ENCODE measurements at regions not wholly inside any gene's neighbourhood (a gene's known extent, or its start where the extent isn't known, plus 50 kb on each side); places are given as distances from the start of the nearest gene placed in this dataset.

GRCh38 chr9:89655990-89656657, 51.3 kb downstream of the GADD45G start:
- intact Hi-C loops (cut with micrococcal nuclease), result no loop called here
- H3K4me1 Mint-ChIP-seq (ENCODE audit: low read depth), result peaks cover 80% of the 10 kb centered on the region
- peak overlapping the region; percentile 74 for H3K27ac Mint-ChIP-seq
- no peaks in the 10 kb centered on the region for H3K36me3 Mint-ChIP-seq (ENCODE audit: low read depth)
- H3K9me3 Mint-ChIP-seq, result no peaks in the 10 kb centered on the region
- H3K27me3 Mint-ChIP-seq, result peaks cover 27% of the 10 kb centered on the region
- H3K4me3 Mint-ChIP-seq, result no peak overlapping the region

- Mint-ChIP-seq H3K27ac (no peak overlapping the region), H3K4me3 (no peak overlapping the region), H3K4me1 (ENCODE audit: low read depth) (peaks cover 87% of the 10 kb centered on the region), H3K27me3 (peaks cover 23% of the 10 kb centered on the region), H3K36me3 (ENCODE audit: low read depth) (no peaks in the 10 kb centered on the region), H3K9me3 (no peaks in the 10 kb centered on the region)
- intact Hi-C loops (cut with micrococcal nuclease), result no loop called here
Measured at GRCh38 chr9:89657295-89657694, 52.5 kb downstream of the GADD45G start.

GRCh38 chr9:89657765-89658164, 53.0 kb downstream of the GADD45G start:
- H3K27ac Mint-ChIP-seq, result no peak overlapping the region
- H3K9me3 Mint-ChIP-seq, result no peaks in the 10 kb centered on the region
- H3K27me3 Mint-ChIP-seq, result peaks cover 21% of the 10 kb centered on the region
- H3K36me3 Mint-ChIP-seq (ENCODE audit: low read depth), result no peaks in the 10 kb centered on the region
- peaks cover 92% of the 10 kb centered on the region for H3K4me1 Mint-ChIP-seq (ENCODE audit: low read depth)
- intact Hi-C loops (cut with micrococcal nuclease), result no loop called here
- no peak overlapping the region for H3K4me3 Mint-ChIP-seq

GRCh38 chr9:89658401-89658800, 53.6 kb downstream of the GADD45G start:
- intact Hi-C loops (cut with micrococcal nuclease), result no loop called here
- Mint-ChIP-seq H3K9me3 (no peaks in the 10 kb centered on the region), H3K4me1 (ENCODE audit: low read depth) (peaks cover 98% of the 10 kb centered on the region), H3K4me3 (no peak overlapping the region), H3K27ac (peak overlapping the region; percentile 94), H3K36me3 (ENCODE audit: low read depth) (no peaks in the 10 kb centered on the region), H3K27me3 (peaks cover 21% of the 10 kb centered on the region)

GRCh38 chr9:89658931-89659330, 54.1 kb downstream of the GADD45G start:
- intact Hi-C loops (cut with micrococcal nuclease), result no loop called here
- Mint-ChIP-seq H3K27ac (peak overlapping the region; percentile 94), H3K36me3 (ENCODE audit: low read depth) (no peaks in the 10 kb centered on the region), H3K4me3 (no peak overlapping the region), H3K27me3 (peaks cover 20% of the 10 kb centered on the region), H3K4me1 (ENCODE audit: low read depth) (peaks cover 98% of the 10 kb centered on the region), H3K9me3 (no peaks in the 10 kb centered on the region)

GRCh38 chr9:89659473-89659872, 54.7 kb downstream of the GADD45G start:
- no peak overlapping the region for H3K4me3 Mint-ChIP-seq
- H3K9me3 Mint-ChIP-seq, result no peaks in the 10 kb centered on the region
- peak overlapping the region; percentile 94 for H3K27ac Mint-ChIP-seq
- peaks cover 95% of the 10 kb centered on the region for H3K4me1 Mint-ChIP-seq (ENCODE audit: low read depth)
- no peaks in the 10 kb centered on the region for H3K36me3 Mint-ChIP-seq (ENCODE audit: low read depth)
- peaks cover 18% of the 10 kb centered on the region for H3K27me3 Mint-ChIP-seq
- intact Hi-C loops (cut with micrococcal nuclease), result no loop called here

GRCh38 chr9:89659891-89660685, 55.3 kb downstream of the GADD45G start:
- H3K36me3 Mint-ChIP-seq (ENCODE audit: low read depth), result no peaks in the 10 kb centered on the region
- H3K9me3 Mint-ChIP-seq, result no peaks in the 10 kb centered on the region
- peaks cover 12% of the 10 kb centered on the region for H3K27me3 Mint-ChIP-seq
- peak overlapping the region; percentile 2 for H3K4me3 Mint-ChIP-seq
- peak overlapping the region; percentile 94 for H3K27ac Mint-ChIP-seq
- peaks cover 94% of the 10 kb centered on the region for H3K4me1 Mint-ChIP-seq (ENCODE audit: low read depth)
- intact Hi-C loops (cut with micrococcal nuclease), result loop anchor here (5.0 to 10.0 kb wide), 2 partner anchors 42 to 155 kb away; no protein-coding TSS in a partner anchor

GRCh38 chr9:89661391-89661949, 56.7 kb downstream of the GADD45G start:
- H3K4me1 Mint-ChIP-seq (ENCODE audit: low read depth), result peaks cover 81% of the 10 kb centered on the region
- H3K4me3 Mint-ChIP-seq, result no peak overlapping the region
- intact Hi-C loops (cut with micrococcal nuclease), result loop anchor here (1.0 to 10.0 kb wide), 3 partner anchors 41 to 153 kb away; partner anchors contain the start of gene GADD45G
- H3K36me3 Mint-ChIP-seq (ENCODE audit: low read depth), result no peaks in the 10 kb centered on the region
- H3K9me3 Mint-ChIP-seq, result no peaks in the 10 kb centered on the region
- peak overlapping the region; percentile 94 for H3K27ac Mint-ChIP-seq
- peaks cover 6% of the 10 kb centered on the region for H3K27me3 Mint-ChIP-seq

GRCh38 chr9:89661956-89662717, 57.3 kb downstream of the GADD45G start:
- Mint-ChIP-seq H3K36me3 (ENCODE audit: low read depth) (no peaks in the 10 kb centered on the region), H3K4me1 (ENCODE audit: low read depth) (peaks cover 74% of the 10 kb centered on the region), H3K4me3 (peak overlapping the region; percentile 60), H3K27me3 (no peaks in the 10 kb centered on the region), H3K9me3 (no peaks in the 10 kb centered on the region), H3K27ac (peak overlapping the region; percentile 94)
- intact Hi-C loops (cut with micrococcal nuclease), result loop anchor here (1.0 to 10.0 kb wide), 4 partner anchors 40 to 153 kb away; partner anchors contain the start of gene GADD45G

GRCh38 chr9:89662718-89663613, 58.2 kb downstream of the GADD45G start:
- no peak overlapping the region for H3K4me3 Mint-ChIP-seq
- intact Hi-C loops (cut with micrococcal nuclease), result loop anchor here (2.0 to 10.0 kb wide), 3 partner anchors 39 to 152 kb away; no protein-coding TSS in a partner anchor
- peaks cover 68% of the 10 kb centered on the region for H3K4me1 Mint-ChIP-seq (ENCODE audit: low read depth)
- H3K27ac Mint-ChIP-seq, result peak overlapping the region; percentile 94
- H3K27me3 Mint-ChIP-seq, result no peaks in the 10 kb centered on the region
- no peaks in the 10 kb centered on the region for H3K36me3 Mint-ChIP-seq (ENCODE audit: low read depth)
- H3K9me3 Mint-ChIP-seq, result no peaks in the 10 kb centered on the region

GRCh38 chr9:89663614-89663970, 58.8 kb downstream of the GADD45G start:
- Mint-ChIP-seq H3K27me3 (no peaks in the 10 kb centered on the region), H3K36me3 (ENCODE audit: low read depth) (no peaks in the 10 kb centered on the region), H3K27ac (peak overlapping the region; percentile 94), H3K4me1 (ENCODE audit: low read depth) (peaks cover 62% of the 10 kb centered on the region), H3K9me3 (no peaks in the 10 kb centered on the region), H3K4me3 (no peak overlapping the region)
- intact Hi-C loops (cut with micrococcal nuclease), result loop anchor here (2.0 to 10.0 kb wide), 3 partner anchors 39 to 151 kb away; no protein-coding TSS in a partner anchor

GRCh38 chr9:89664010-89664409, 59.2 kb downstream of the GADD45G start:
- H3K27me3 Mint-ChIP-seq, result no peaks in the 10 kb centered on the region
- H3K27ac Mint-ChIP-seq, result peak overlapping the region; percentile 94
- H3K4me3 Mint-ChIP-seq, result no peak overlapping the region
- H3K9me3 Mint-ChIP-seq, result no peaks in the 10 kb centered on the region
- peaks cover 57% of the 10 kb centered on the region for H3K4me1 Mint-ChIP-seq (ENCODE audit: low read depth)
- intact Hi-C loops (cut with micrococcal nuclease), result loop anchor here (5.0 to 10.0 kb wide), 2 partner anchors 38 to 151 kb away; no protein-coding TSS in a partner anchor
- H3K36me3 Mint-ChIP-seq (ENCODE audit: low read depth), result no peaks in the 10 kb centered on the region

All from dendritic cell treated with granulocyte-macrophage colony-stimulating factor and Interleukin-4, amounts not matched to agents 40 ng/mL and 50 ng/mL, for 4 days (primary cell).